ENCODE measurements at regions not wholly inside any gene's neighbourhood (a gene's known extent, or its start where the extent isn't known, plus 50 kb on each side); places are given as distances from the start of the nearest gene placed in this dataset.

DNA sequence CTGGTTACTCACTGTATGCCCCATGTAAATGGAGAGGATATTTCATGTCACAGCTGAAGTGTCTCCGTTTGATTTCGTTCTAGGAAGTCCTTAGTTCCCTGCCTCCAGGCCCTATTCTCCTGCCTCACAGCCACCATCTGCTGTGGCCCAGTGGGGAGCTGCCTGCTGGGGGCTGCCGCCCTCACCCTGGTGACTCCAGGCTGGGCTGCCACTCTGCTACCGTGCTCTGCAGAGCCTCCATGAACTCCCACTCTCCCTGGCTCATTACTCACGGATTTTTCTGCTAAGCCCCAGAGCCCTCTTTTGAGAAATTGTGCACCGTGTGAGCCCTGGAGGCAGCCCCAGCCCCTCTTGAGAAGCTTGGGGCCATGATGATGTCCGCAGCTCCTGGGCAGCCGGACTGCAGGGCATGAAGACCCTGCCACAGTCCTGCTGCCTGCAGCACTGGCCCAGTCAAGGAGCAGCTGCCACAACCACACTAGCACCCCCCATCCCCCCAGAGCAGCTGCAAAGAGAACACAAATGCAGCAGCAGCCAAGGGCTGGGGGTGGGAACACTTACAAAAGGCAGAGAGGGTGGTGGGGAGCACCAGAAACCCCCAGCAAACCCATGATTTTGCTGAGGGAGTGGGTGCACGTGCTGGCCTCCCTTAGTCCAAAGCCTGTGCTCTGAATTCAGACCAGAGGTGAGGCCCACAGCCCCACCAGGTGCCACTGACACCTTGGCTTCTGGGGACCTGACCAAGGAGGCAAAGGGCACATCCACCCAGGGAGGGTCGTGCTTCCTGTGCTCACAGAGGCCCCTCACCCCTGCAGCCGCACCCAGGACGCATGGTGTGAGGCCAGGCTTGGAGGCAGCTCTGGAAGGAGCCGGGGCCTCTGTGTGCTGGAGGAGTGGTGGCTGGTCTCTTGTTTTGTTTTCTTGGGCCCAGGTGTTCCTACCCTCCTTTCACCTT is 270.2 kb upstream of the RAB6C start:
- Histone ChIP-seq H3K9me3 (ENCODE audit: control insufficient read depth in 2 of 2, insufficient read depth in 1 of 2, low read length in 1 of 2) (no peaks in the 10 kb centered on the region), H3K27me3 (ENCODE audit: control insufficient read depth in 2 of 2, insufficient read depth in 1 of 2, low read length in 1 of 2) (no peaks in the 10 kb centered on the region), H3K4me3 (ENCODE audit: low read length in 2 of 2) (no peak overlapping the region), H3K36me3 (ENCODE audit: control insufficient read depth in 2 of 2, insufficient read depth in 2 of 2, low read length in 1 of 2) (no peaks in the 10 kb centered on the region), H3K4me1 (ENCODE audit: control insufficient read depth in 2 of 2, insufficient read depth in 2 of 2, low read length in 2 of 2) (peaks cover 0 to 12% of the 10 kb centered on the region in 2 donors), H3K27ac (ENCODE audit: low read depth in 1 of 2, low read length in 1 of 2) (peak overlapping the region in 1 of 2 donors; percentile 53)
- peak in 3 of 9 donors; percentile 35 to 49 (median 39) for DNase-seq (ENCODE audit: low read depth in 6 of 9, low spot score in 9 of 9)
- WGBS: 86% methylated on average over 13 of the region's 13 CpGs

DNA sequence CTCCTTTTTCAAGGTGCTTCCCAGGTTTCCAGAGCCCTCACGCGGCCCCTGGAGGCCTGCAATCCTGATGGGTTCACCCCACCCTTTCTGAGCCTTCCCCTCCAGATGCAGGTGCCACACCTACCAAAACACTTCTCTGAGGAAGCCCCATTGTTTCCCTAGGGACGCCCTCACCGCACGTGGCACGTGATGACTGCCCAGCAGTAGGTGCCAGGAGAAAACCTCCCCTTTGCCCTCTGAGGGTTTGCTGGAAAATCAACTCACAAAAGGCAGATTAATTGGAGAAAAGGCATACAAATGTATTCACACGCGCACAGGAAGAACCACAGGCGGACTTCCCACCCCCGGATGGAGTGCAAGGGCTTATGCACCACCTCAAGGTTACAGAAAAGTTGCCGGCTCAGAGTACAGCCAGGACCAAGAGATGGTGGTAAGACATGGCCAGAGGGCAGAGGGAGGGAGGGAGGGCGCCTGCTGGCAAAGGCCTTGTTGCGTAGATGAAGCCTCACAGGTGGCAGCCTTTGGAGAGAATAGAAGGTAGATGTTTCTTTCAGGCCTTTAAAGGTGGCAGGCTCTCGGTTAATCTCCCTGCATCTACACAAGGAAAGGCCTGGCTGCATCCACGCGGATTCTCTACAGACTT is 269.4 kb upstream of the RAB6C start:
- no peaks in the 10 kb centered on the region for H3K9me3 ChIP-seq (ENCODE audit: control insufficient read depth in 2 of 2, insufficient read depth in 1 of 2, low read length in 1 of 2)
- WGBS: 92% methylated on average over 16 of the region's 16 CpGs
- H3K27me3 ChIP-seq (ENCODE audit: control insufficient read depth in 2 of 2, insufficient read depth in 1 of 2, low read length in 1 of 2): no peaks in the 10 kb centered on the region
- peaks cover 0 to 12% of the 10 kb centered on the region in 2 donors for H3K4me1 ChIP-seq (ENCODE audit: control insufficient read depth in 2 of 2, insufficient read depth in 2 of 2, low read length in 2 of 2)
- no peaks in the 10 kb centered on the region for H3K36me3 ChIP-seq (ENCODE audit: control insufficient read depth in 2 of 2, insufficient read depth in 2 of 2, low read length in 1 of 2)
- H3K4me3 ChIP-seq (ENCODE audit: low read length in 2 of 2): no peak overlapping the region
- peak in 1 of 9 donors; percentile 16 for DNase-seq (ENCODE audit: low read depth in 6 of 9, low spot score in 9 of 9)
- peak overlapping the region in 1 of 2 donors; percentile 53 for H3K27ac ChIP-seq (ENCODE audit: low read depth in 1 of 2, low read length in 1 of 2)

DNA sequence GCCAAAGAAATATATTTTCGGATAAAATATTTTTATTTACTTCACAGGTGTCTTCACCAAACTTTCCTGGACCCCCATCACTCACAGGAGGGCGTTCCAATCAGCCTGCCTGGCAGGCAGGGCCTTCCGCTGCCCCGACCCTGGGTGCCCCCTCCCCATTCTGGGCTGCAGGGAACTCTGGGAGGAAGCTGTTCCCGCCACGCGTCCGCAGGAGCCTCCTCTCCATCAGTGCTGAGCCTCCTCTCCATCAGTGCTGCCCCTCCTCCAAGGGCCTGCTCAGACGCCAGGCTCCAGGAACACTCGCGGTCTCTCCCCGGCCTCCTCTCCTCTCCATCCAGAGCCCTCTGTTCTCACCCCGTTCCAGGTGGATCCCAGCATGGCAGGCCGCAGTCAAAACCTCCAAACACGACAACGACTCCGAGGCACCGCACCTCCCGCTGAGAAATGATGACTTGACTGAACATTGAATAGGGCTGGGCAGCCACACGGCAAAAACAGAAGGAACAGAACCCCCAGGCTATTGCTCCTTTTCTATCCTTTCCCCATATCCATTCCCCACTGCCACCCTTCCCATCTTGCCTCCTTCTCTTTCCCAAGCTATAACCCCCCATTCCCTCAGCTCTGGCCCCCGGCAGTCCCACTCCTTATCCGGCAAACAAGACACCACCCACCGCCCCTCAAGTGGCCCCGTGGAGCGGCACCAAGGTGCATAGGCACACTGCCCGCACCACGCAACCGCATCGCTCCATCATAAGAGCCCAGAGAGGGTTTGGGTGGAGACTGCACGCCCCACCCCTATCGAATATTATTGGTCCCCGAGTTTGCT is 268.6 kb upstream of the RAB6C start:
- DNase-seq (ENCODE audit: low read depth in 6 of 9, low spot score in 9 of 9): no peak
- H3K4me3 ChIP-seq (ENCODE audit: low read length in 2 of 2): no peak overlapping the region
- H3K27ac ChIP-seq (ENCODE audit: low read depth in 1 of 2, low read length in 1 of 2): no peak overlapping the region
- H3K4me1 ChIP-seq (ENCODE audit: control insufficient read depth in 2 of 2, insufficient read depth in 2 of 2, low read length in 2 of 2): peaks cover 0 to 12% of the 10 kb centered on the region in 2 donors
- WGBS: 96% methylated on average over 32 of the region's 32 CpGs
- no peaks in the 10 kb centered on the region for H3K36me3 ChIP-seq (ENCODE audit: control insufficient read depth in 2 of 2, insufficient read depth in 2 of 2, low read length in 1 of 2)
- no peaks in the 10 kb centered on the region for H3K9me3 ChIP-seq (ENCODE audit: control insufficient read depth in 2 of 2, insufficient read depth in 1 of 2, low read length in 1 of 2)
- no peaks in the 10 kb centered on the region for H3K27me3 ChIP-seq (ENCODE audit: control insufficient read depth in 2 of 2, insufficient read depth in 1 of 2, low read length in 1 of 2)

DNA sequence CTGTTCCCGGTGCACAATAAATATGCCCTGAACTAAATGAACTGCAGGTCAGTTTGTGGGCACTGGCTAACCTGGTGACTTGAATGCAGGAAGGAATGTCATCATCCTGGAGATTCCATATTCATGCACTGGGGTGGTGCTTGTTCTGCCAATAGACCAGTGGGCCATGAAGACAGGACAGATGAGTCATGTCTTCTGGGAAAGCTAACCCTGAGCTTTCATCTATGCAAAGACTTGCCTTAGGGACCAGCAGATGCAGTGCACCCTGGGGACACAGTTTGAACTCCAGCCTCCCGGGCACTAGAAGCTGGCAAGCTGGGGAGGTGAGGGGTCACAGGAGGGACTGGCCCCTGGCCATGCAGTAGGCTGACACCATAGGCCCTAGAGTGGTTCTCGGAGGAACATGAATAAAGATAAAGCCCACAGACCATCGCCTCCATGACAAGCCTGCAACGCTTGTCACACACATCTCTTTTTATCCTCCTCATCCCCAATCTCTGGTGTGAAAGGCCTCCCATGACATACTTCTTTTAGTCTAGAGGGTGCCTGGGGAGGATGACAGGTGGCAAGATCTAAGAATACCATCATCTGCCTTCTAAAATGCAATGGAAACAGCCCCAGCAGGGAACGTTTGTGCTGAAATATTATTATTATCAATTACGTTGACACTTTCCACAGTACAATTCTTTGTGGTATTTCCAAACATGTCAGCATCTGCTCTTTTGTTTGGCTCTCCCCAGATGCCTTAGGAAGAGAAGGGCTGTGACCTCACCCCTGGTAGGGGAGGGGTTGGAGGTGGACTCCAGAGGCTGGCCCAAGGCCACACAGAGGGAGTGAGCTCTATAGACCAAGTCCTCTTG is 267.4 kb upstream of the RAB6C start:
- WGBS: 95% methylated on average over 7 of the region's 7 CpGs
- no peaks in the 10 kb centered on the region for H3K9me3 ChIP-seq (ENCODE audit: control insufficient read depth in 2 of 2, insufficient read depth in 1 of 2, low read length in 1 of 2)
- peaks cover 0 to 12% of the 10 kb centered on the region in 2 donors for H3K4me1 ChIP-seq (ENCODE audit: control insufficient read depth in 2 of 2, insufficient read depth in 2 of 2, low read length in 2 of 2)
- no peaks in the 10 kb centered on the region for H3K27me3 ChIP-seq (ENCODE audit: control insufficient read depth in 2 of 2, insufficient read depth in 1 of 2, low read length in 1 of 2)
- no peak for DNase-seq (ENCODE audit: low read depth in 6 of 9, low spot score in 9 of 9)
- no peaks in the 10 kb centered on the region for H3K36me3 ChIP-seq (ENCODE audit: control insufficient read depth in 2 of 2, insufficient read depth in 2 of 2, low read length in 1 of 2)
- no peak overlapping the region for H3K4me3 ChIP-seq (ENCODE audit: low read length in 2 of 2)
- no peak overlapping the region for H3K27ac ChIP-seq (ENCODE audit: low read depth in 1 of 2, low read length in 1 of 2)

DNA sequence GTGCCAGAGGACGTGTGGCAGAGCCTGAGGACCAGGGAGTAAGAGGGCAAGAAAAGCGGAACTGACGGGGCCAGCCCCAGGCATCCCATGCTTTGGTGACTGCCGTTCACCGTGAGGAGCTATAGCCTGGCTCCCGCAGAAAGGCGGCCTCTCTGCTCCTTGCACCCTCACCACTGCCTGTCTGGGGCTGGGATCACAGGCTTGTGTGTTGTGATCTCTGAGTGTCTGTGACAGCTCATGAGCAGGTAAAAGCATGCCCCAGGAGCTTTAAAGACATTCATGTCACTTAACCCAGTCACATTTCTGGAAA is 266.8 kb upstream of the RAB6C start:
- WGBS: 93% methylated on average over 7 of the region's 7 CpGs
- no peak overlapping the region for H3K4me3 ChIP-seq (ENCODE audit: low read length in 2 of 2)
- peaks cover 0 to 12% of the 10 kb centered on the region in 2 donors for H3K4me1 ChIP-seq (ENCODE audit: control insufficient read depth in 2 of 2, insufficient read depth in 2 of 2, low read length in 2 of 2)
- H3K27ac ChIP-seq (ENCODE audit: low read depth in 1 of 2, low read length in 1 of 2): no peak overlapping the region
- H3K27me3 ChIP-seq (ENCODE audit: control insufficient read depth in 2 of 2, insufficient read depth in 1 of 2, low read length in 1 of 2): no peaks in the 10 kb centered on the region
- no peaks in the 10 kb centered on the region for H3K36me3 ChIP-seq (ENCODE audit: control insufficient read depth in 2 of 2, insufficient read depth in 2 of 2, low read length in 1 of 2)
- no peak for DNase-seq (ENCODE audit: low read depth in 6 of 9, low spot score in 9 of 9)
- H3K9me3 ChIP-seq (ENCODE audit: control insufficient read depth in 2 of 2, insufficient read depth in 1 of 2, low read length in 1 of 2): no peaks in the 10 kb centered on the region

DNA sequence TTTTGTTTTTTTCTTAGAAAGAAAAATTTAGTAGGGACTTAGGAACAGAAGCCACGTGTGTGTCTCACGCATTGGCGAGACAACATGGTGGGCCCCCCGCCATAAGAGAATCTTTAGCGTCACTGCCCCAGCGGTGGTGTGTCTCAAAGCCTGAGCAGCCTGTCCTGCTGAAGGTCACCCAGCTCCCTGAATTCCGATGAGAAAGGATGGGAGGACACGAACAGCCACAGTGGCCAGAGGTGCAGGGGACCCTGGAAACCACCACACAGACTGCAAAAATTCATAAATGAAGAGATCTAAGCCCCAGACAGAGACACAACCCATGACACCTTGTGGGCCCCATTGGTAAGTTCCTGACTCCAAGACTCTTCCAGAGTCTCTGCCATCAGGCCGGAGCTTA is 266.1 kb upstream of the RAB6C start:
- Histone ChIP-seq H3K4me3 (ENCODE audit: low read length in 2 of 2) (no peak overlapping the region), H3K4me1 (ENCODE audit: control insufficient read depth in 2 of 2, insufficient read depth in 2 of 2, low read length in 2 of 2) (peaks cover 0 to 12% of the 10 kb centered on the region in 2 donors), H3K9me3 (ENCODE audit: control insufficient read depth in 2 of 2, insufficient read depth in 1 of 2, low read length in 1 of 2) (no peaks in the 10 kb centered on the region), H3K36me3 (ENCODE audit: control insufficient read depth in 2 of 2, insufficient read depth in 2 of 2, low read length in 1 of 2) (no peaks in the 10 kb centered on the region), H3K27me3 (ENCODE audit: control insufficient read depth in 2 of 2, insufficient read depth in 1 of 2, low read length in 1 of 2) (no peaks in the 10 kb centered on the region), H3K27ac (ENCODE audit: low read depth in 1 of 2, low read length in 1 of 2) (no peak overlapping the region)
- 97% methylated on average over 9 of the region's 9 CpGs for WGBS
- no peak for DNase-seq (ENCODE audit: low read depth in 6 of 9, low spot score in 9 of 9)

DNA sequence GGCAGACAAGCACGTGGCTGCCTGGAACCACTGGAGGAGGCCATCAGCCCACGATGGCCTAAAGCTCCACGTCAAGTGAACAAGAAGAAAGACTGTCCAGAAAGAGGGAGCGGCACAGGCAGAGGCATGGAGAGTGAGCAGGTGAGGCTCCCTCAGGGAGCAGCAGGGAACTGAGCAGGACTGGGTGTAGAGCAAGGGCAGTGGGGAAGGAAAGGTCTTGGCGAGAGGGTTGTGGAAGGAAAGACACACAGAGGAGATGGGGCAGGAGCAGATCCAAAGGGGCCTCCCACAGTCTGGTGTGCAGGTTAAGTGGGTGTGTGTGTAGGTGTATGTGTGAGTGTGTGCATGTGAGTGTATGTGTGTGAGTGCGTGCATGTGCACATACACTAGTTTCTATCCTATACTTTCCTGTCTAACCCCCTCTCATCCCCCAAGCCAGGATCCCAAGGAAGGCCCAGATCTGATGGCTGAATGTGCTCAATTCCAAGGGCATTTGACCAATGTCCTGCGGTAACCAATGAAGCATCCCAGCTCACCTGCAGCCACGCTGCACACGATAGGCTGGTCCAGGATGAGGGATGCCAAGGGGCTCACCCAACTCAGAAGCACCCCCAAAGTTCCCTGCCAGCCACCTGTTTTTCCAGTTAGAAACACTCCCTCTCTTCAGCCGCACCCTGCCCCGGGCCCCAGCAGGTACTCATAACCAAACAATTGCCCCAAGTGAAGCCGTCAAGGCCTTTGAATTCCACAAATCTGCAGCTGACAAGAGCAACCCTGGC is 262.5 kb upstream of the RAB6C start:
- no peak overlapping the region for H3K27ac ChIP-seq (ENCODE audit: low read depth in 1 of 2, low read length in 1 of 2)
- DNase-seq (ENCODE audit: low read depth in 6 of 9, low spot score in 9 of 9): no peak
- H3K9me3 ChIP-seq (ENCODE audit: control insufficient read depth in 2 of 2, insufficient read depth in 1 of 2, low read length in 1 of 2): no peaks in the 10 kb centered on the region
- H3K36me3 ChIP-seq (ENCODE audit: control insufficient read depth in 2 of 2, insufficient read depth in 2 of 2, low read length in 1 of 2): no peaks in the 10 kb centered on the region
- H3K4me1 ChIP-seq (ENCODE audit: control insufficient read depth in 2 of 2, insufficient read depth in 2 of 2, low read length in 2 of 2): no peaks in the 10 kb centered on the region
- peaks cover 0 to 3% of the 10 kb centered on the region in 2 donors for H3K27me3 ChIP-seq (ENCODE audit: control insufficient read depth in 2 of 2, insufficient read depth in 1 of 2, low read length in 1 of 2)
- 95% methylated on average over 12 of the region's 12 CpGs for WGBS
- H3K4me3 ChIP-seq (ENCODE audit: low read length in 2 of 2): no peak overlapping the region

DNA sequence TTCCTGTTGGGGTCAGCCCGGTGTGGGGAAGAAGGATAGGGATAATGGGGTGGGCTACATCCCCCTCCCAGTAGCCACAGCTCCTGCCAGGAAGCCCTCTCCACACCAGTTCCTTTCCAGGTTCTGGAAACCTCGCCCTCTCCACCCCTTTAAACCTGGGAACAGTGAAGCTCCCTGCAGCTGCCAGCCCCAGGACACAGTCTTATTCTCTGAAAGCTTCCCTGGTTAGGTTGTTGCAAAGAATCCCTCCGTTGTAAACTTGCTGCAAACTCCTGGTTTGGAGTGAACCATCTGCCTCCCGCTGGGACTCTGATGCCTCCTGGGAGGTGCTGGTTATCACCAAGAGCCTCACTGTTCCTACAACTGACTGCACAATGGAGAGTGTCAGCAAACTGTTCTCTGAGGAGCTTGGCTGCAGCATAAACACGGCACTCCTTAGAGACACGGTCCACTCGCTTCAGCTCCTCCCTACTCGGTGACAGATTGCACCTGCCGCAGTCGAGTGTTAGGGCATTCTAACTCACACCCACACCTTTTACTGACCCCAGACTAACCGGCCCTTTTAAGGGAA is 261.8 kb upstream of the RAB6C start:
- H3K9me3 ChIP-seq (ENCODE audit: control insufficient read depth in 2 of 2, insufficient read depth in 1 of 2, low read length in 1 of 2): no peaks in the 10 kb centered on the region
- H3K27ac ChIP-seq (ENCODE audit: low read depth in 1 of 2, low read length in 1 of 2): no peak overlapping the region
- H3K36me3 ChIP-seq (ENCODE audit: control insufficient read depth in 2 of 2, insufficient read depth in 2 of 2, low read length in 1 of 2): no peaks in the 10 kb centered on the region
- WGBS: 81% methylated on average over 11 of the region's 11 CpGs
- H3K4me3 ChIP-seq (ENCODE audit: low read length in 2 of 2): no peak overlapping the region
- H3K4me1 ChIP-seq (ENCODE audit: control insufficient read depth in 2 of 2, insufficient read depth in 2 of 2, low read length in 2 of 2): no peaks in the 10 kb centered on the region
- H3K27me3 ChIP-seq (ENCODE audit: control insufficient read depth in 2 of 2, insufficient read depth in 1 of 2, low read length in 1 of 2): peaks cover 0 to 8% of the 10 kb centered on the region in 2 donors
- no peak for DNase-seq (ENCODE audit: low read depth in 6 of 9, low spot score in 9 of 9)

Data from thymus (tissue), 11 donors.